Uterus (tissue), 3 donors: ENCODE measurements at regions not wholly inside any gene's neighbourhood (a gene's known extent, or its start where the extent isn't known, plus 50 kb on each side); places are given as distances from the start of the nearest gene placed in this dataset.

Source experiments
- DNase-seq, 2 donors: peaks; one replicate each; pipeline ENCODE4 v3.0.0-alpha.2; 2019 to 2020
- H3K27ac ChIP-seq, 2 donors: fragments of 200-600 bp; sonication (generic); 1 replicate in 1 of 2; 2 replicates in 1 of 2; pipeline ENCODE4 v1.5.1; 2016 to 2018
- H3K27me3 ChIP-seq, 2 donors: fragments of 200-600 bp; sonication (generic); one replicate each; pipeline ENCODE4 v1.5.1; 2018 to 2019; ENCODE audit warnings: control low read depth in 1 of 2
- H3K36me3 ChIP-seq, 2 donors: fragments of 200-600 bp; sonication (generic); one replicate each; pipeline ENCODE4 v1.5.1; 2019; ENCODE audit warnings: control low read depth in 1 of 2
- H3K4me1 ChIP-seq, 2 donors: fragments of 200-600 bp; sonication (generic); one replicate each; pipeline ENCODE4 v1.5.1; 2018 to 2019; ENCODE audit warnings: control low read depth in 1 of 2
- H3K4me3 ChIP-seq, 2 donors: fragments of 200-600 bp; sonication (generic); 1 replicate in 1 of 2; 2 replicates in 1 of 2; pipeline ENCODE4 v1.5.1; 2018 to 2019; ENCODE audit warnings: mild to moderate bottlenecking in 1 of 2
- H3K9me3 ChIP-seq, 2 donors: fragments of 200-600 bp; sonication (generic); one replicate each; pipeline ENCODE4 v1.5.1; 2019; ENCODE audit warnings: control low read depth in 1 of 2
- CTCF ChIP-seq, 4 experiments: fragments of 200-600 bp in 2 of 4; fragments of 450-650 bp in 2 of 4; sonication (generic) in 2 of 4; IDR thresholded peaks; one replicate each; pipeline ENCODE4 v1.5.1; 2016 to 2019; ENCODE audit warnings: antibody characterized with exemption in 4 of 4, mild to moderate bottlenecking in 2 of 4, moderate library complexity in 1 of 4
- POLR2A ChIP-seq, 2 donors: fragments of 450-650 bp; IDR thresholded peaks; one replicate each; pipeline ENCODE4 v1.6.1; 2016; ENCODE audit warnings: antibody characterized with exemption in 2 of 2, mild to moderate bottlenecking in 1 of 2, moderate library complexity in 1 of 2
- intact Hi-C: fragments of 100-400 bp; cut with DNase I; formaldehyde crosslinking; loops from one replicate; pipeline ENCODE4 v1.15.1; 2023; ENCODE audit warnings: low total_unique reads
- donor health status: DM: yes; HTN: yes; CAD: no.

GRCh38 chr7:67843001-67843565 lies 846.5 kb downstream of the TYW1 start:
- Histone ChIP-seq H3K4me3 (no peak overlapping the region), H3K27ac (no peak overlapping the region), H3K27me3 (no peaks in the 10 kb centered on the region), H3K9me3 (no peaks in the 10 kb centered on the region), H3K36me3 (no peaks in the 10 kb centered on the region), H3K4me1 (no peaks in the 10 kb centered on the region)
- no peak for TF ChIP-seq CTCF (IDR thresholded peaks at IDR 0.05)
- no peak for TF ChIP-seq POLR2A (IDR thresholded peaks at IDR 0.05)
- DNase-seq, result no peak
- intact Hi-C loops, result no loop called here

DNA sequence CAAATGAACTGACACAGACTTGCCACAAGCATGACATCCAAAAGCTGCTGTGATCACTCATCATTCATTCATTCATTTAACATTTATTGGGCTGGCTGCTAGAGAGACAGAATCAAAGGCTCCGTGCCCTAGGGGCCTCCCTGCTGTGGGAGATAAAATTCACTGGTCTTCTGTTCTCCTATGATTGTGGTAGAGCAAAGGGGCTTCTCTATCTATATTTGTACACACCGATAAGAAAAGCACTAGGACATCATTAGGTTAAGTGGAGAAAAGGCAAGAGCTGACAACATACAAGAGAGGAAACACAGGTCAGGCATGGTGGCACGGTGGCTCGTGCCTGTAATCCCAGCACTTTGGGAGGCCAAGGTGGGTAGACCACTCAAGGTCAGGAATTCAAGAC lies 847.0 kb downstream of the TYW1 start:
- Histone ChIP-seq H3K9me3 (no peaks in the 10 kb centered on the region), H3K4me1 (no peaks in the 10 kb centered on the region), H3K36me3 (no peaks in the 10 kb centered on the region), H3K27ac (no peak overlapping the region), H3K4me3 (no peak overlapping the region), H3K27me3 (no peaks in the 10 kb centered on the region)
- intact Hi-C loops, result no loop called here
- no peak for TF ChIP-seq CTCF (IDR thresholded peaks at IDR 0.05)
- no peak for TF ChIP-seq POLR2A (IDR thresholded peaks at IDR 0.05)
- no peak for DNase-seq

DNA sequence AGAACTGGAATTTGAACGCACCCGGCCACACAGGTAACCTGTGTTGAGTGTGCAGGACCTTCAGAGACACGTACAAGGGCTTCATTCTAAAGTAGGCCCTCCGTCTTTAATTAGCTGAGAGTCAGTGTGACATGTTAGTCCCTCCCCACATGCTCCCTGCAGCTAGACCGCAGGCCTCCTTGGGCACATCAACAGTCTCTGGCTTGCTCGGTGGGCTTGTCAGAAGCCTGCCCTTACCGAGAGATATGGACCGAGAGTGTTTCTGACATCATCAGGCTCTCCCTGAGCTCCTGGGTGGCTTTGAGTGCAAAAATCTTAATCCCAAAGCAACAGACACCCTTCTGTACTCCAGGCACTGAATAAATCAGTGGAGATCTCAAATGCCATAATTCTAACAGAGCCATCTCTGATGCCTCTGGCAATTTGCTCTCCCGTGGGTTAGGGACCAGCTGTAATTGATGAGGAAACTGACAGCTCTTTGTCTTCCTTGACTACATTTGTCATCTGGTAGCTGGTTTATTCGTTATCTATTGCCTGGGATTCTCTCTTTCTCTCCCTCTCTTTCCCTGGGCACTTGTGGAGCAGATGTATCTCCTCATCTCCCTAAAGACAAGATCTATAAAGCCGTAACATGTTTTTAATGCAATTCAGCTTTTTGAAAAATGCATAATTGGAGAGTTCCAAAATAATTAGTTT lies 850.6 kb downstream of the TYW1 start:
- H3K9me3 ChIP-seq, result no peaks in the 10 kb centered on the region
- no peaks in the 10 kb centered on the region for H3K4me1 ChIP-seq
- H3K27ac ChIP-seq, result no peak overlapping the region
- no peak overlapping the region for H3K4me3 ChIP-seq
- intact Hi-C loops, result no loop called here
- DNase-seq, result no peak
- TF ChIP-seq POLR2A (IDR thresholded peaks at IDR 0.05) (no peak), CTCF (IDR thresholded peaks at IDR 0.05) (no peak)
- no peaks in the 10 kb centered on the region for H3K36me3 ChIP-seq
- no peaks in the 10 kb centered on the region for H3K27me3 ChIP-seq

GRCh38 chr7:67854221-67855178 lies 857.9 kb downstream of the TYW1 start:
- intact Hi-C loops, result no loop called here
- TF ChIP-seq CTCF (IDR thresholded peaks at IDR 0.05) (no peak), POLR2A (IDR thresholded peaks at IDR 0.05) (no peak)
- H3K27me3 ChIP-seq, result no peaks in the 10 kb centered on the region
- no peak overlapping the region for H3K4me3 ChIP-seq
- no peak overlapping the region for H3K27ac ChIP-seq
- H3K4me1 ChIP-seq, result no peaks in the 10 kb centered on the region
- no peaks in the 10 kb centered on the region for H3K36me3 ChIP-seq
- no peak for DNase-seq
- no peaks in the 10 kb centered on the region for H3K9me3 ChIP-seq

GRCh38 chr7:67855322-67855721 lies 858.7 kb downstream of the TYW1 start:
- TF ChIP-seq POLR2A (IDR thresholded peaks at IDR 0.05) (no peak), CTCF (IDR thresholded peaks at IDR 0.05) (no peak)
- no peaks in the 10 kb centered on the region for H3K4me1 ChIP-seq
- no peaks in the 10 kb centered on the region for H3K9me3 ChIP-seq
- H3K27me3 ChIP-seq, result no peaks in the 10 kb centered on the region
- no peaks in the 10 kb centered on the region for H3K36me3 ChIP-seq
- H3K27ac ChIP-seq, result no peak overlapping the region
- DNase-seq, result no peak
- H3K4me3 ChIP-seq, result no peak overlapping the region
- intact Hi-C loops, result no loop called here
